Heart left ventricle (tissue), 16 donors: ENCODE measurements at regions not wholly inside any gene's neighbourhood (a gene's known extent, or its start where the extent isn't known, plus 50 kb on each side); places are given as distances from the start of the nearest gene placed in this dataset.

Experiments used
- ATAC-seq, 4 donors: fragments of 200-7000 bp; cut with Tn5 transposase; one replicate each; pipeline ENCODE4 v1.9.1; 2020 to 2022; ENCODE audit warnings: moderate library complexity in 4 of 4, mild to moderate bottlenecking in 3 of 4, moderate number of reproducible peaks in 1 of 4
- DNase-seq, 5 donors: peaks; one replicate each; pipeline ENCODE4 v3.0.0-alpha.2; 2020
- H3K27ac ChIP-seq, 12 donors: fragments of 200-600 bp; sonication (generic) in 4 of 12; one replicate each; pipeline versions ENCODE4 v1.5.0 to v1.8.0; 2016 to 2022; ENCODE audit warnings: mild to moderate bottlenecking in 2 of 12
- H3K27me3 ChIP-seq, 9 donors: fragments of 200-600 bp; sonication (generic) in 2 of 9; one replicate each; pipeline versions ENCODE4 v1.5.1 to v1.8.0; 2016 to 2022; ENCODE audit warnings: mild to moderate bottlenecking in 3 of 9
- H3K36me3 ChIP-seq, 9 donors: fragments of 200-600 bp; sonication (generic) in 2 of 9; one replicate each; pipeline versions ENCODE4 v1.5.0 to v1.8.0; 2018 to 2022; ENCODE audit warnings: mild to moderate bottlenecking in 2 of 9
- H3K4me1 ChIP-seq, 12 donors: fragments of 200-600 bp; sonication (generic) in 4 of 12; one replicate each; pipeline versions ENCODE4 v1.5.0 to v1.8.0; 2016 to 2022; ENCODE audit warnings: mild to moderate bottlenecking in 3 of 12
- H3K4me3 ChIP-seq, 12 donors: fragments of 200-600 bp; sonication (generic) in 4 of 12; one replicate each; pipeline versions ENCODE4 v1.5.0 to v1.8.0; 2017 to 2022; ENCODE audit warnings: mild to moderate bottlenecking in 9 of 12, moderate library complexity in 4 of 12
- H3K9me3 ChIP-seq, 12 donors: fragments of 200-600 bp; sonication (generic) in 4 of 12; one replicate each; pipeline versions ENCODE4 v1.5.0 to v1.8.0; 2016 to 2022; ENCODE audit warnings: mild to moderate bottlenecking in 1 of 12
- POLR2A ChIP-seq, 2 donors: fragments of 450-650 bp; IDR thresholded peaks; one replicate each; pipeline ENCODE4 v1.6.1; 2017; ENCODE audit warnings: antibody characterized with exemption in 2 of 2, mild to moderate bottlenecking in 2 of 2, moderate library complexity in 2 of 2
- WGBS, 4 donors: extraction: QIAGEN DNeasy Blood & Tissue Kit in 2 of 4; methylation state at CpG; one replicate each; pipeline versions ENCODE4 v1.1.5 to v1.1.7; 2013 to 2018; 5-methylcytosine and 5-hydroxymethylcytosine counted together
- intact Hi-C, 10 donors: fragments of 100-400 bp; cut with DNase I; formaldehyde crosslinking; loops; one replicate each; pipeline versions ENCODE4 v1.11.1 to v1.14.2; 2022
- TF ChIP-seq, protein P1 (sequence below), 12 donors: fragments of 200-600 bp; sonication (generic) in 4 of 12; IDR thresholded peaks; one replicate each; pipeline versions ENCODE4 v1.5.0 to v1.8.0; 2018 to 2022; ENCODE audit warnings: antibody characterized with exemption in 12 of 12, mild to moderate bottlenecking in 5 of 12
- donor health status: ischemic (EF 13 %, LVEDD 7.1; RV severe dilation, severe dysfunction).
- donor health status: healthy with polysubstance abuse.
- donor health status: DM: no; HTN: yes; CAD: no.
- donor health status: DM: no; HTN: no; CAD: no.
- donor health status: ischemic (EF 25% LVEDD 6.9; RV normal size, moderate dysfunction).
- donor health status: ischemic (EF 25% LVEDD 5.7; RV mildly dilated, moderate dysfunction).
- donor health status: healthy.
- donor health status: DM: yes; HTN: yes; CAD: no.
- donor health status: ischemic (EF 35%, LVEDD 5.7; RV mildly dilated, moderate dysfunction).
- donor health status: nonischemic (EF 11% LVEDD 7.7; RV severe dilation, severe dysfunction).
- donor health status: DM: yes; HTN: yes; CAD: no.
- donor health status: PGD.
- donor health status: ischemic (EF 29% LVEDD 5.4; RV normal size, mild dysfunction).
- donor health status: nonischemic (EF 23%, LVEDD 6.1; RV moderate dilation, normal function).

DNA sequence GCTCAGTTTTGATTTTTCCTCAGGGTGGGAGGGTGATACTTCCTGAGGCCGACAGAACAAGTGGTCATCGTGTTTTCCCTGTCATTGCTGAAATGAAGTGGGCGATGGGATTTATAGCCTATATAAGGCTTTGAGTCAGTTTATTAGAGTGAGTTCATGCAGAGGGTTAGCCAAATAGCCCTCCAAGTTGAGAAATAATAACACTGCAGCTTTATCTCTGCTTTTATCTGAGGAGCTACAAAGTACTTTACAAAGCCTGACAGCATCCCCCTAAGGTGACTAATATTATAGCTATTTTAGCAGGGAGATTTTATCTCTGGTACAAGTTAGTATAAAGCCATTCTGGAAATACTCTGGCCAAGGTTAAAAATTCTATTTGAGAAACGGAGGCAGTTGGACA is 389.6 kb downstream of the MFSD1 start:
- peaks cover 0 to 12% (median 0%) of the 10 kb centered on the region in 12 donors for H3K4me1 ChIP-seq
- no peaks in the 10 kb centered on the region for H3K36me3 ChIP-seq
- ATAC-seq (no peak), DNase-seq (no peak)
- H3K9me3 ChIP-seq = no peaks in the 10 kb centered on the region
- no peaks in the 10 kb centered on the region for H3K27me3 ChIP-seq
- no peak overlapping the region for H3K4me3 ChIP-seq
- 74 to 82% (median 82%) methylated on average over 4 of the region's 4 CpGs for WGBS, 4 donors
- TF ChIP-seq POLR2A (IDR thresholded peaks at IDR 0.05) = no peak
- TF ChIP-seq, protein P1, sequence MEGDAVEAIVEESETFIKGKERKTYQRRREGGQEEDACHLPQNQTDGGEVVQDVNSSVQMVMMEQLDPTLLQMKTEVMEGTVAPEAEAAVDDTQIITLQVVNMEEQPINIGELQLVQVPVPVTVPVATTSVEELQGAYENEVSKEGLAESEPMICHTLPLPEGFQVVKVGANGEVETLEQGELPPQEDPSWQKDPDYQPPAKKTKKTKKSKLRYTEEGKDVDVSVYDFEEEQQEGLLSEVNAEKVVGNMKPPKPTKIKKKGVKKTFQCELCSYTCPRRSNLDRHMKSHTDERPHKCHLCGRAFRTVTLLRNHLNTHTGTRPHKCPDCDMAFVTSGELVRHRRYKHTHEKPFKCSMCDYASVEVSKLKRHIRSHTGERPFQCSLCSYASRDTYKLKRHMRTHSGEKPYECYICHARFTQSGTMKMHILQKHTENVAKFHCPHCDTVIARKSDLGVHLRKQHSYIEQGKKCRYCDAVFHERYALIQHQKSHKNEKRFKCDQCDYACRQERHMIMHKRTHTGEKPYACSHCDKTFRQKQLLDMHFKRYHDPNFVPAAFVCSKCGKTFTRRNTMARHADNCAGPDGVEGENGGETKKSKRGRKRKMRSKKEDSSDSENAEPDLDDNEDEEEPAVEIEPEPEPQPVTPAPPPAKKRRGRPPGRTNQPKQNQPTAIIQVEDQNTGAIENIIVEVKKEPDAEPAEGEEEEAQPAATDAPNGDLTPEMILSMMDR (IDR thresholded peaks at IDR 0.05) = no peak
- no peak overlapping the region for H3K27ac ChIP-seq
- intact Hi-C loops = no loop called here

DNA sequence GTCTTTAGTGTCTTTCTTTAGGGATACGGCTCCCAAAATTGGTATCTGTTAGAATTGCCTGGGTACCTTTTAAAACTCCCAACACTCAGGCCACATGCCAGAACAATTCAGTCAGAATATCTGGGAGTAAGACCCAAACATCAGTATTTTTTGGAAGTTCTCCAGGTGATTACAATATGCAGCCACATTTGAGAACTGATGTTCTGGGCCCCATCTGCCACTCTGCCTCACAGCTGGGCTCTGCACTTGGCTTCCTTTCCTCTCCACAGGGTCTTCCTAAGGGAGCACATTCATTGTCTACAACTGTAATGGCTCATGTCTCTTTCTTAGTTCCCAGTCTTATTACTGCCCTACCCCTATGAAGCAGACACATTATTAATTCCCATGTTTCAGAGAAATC is 394.5 kb downstream of the MFSD1 start:
- WGBS, 4 donors = 85 to 97% (median 89%) methylated on average over 1 of the region's 1 CpG
- Histone ChIP-seq H3K36me3 (no peaks in the 10 kb centered on the region), H3K27ac (no peak overlapping the region), H3K27me3 (no peaks in the 10 kb centered on the region), H3K4me1 (no peaks in the 10 kb centered on the region), H3K9me3 (peaks cover 0 to 13% (median 1%) of the 10 kb centered on the region in 12 donors), H3K4me3 (no peak overlapping the region)
- no peak for DNase-seq
- no peak for TF ChIP-seq POLR2A (IDR thresholded peaks at IDR 0.05)
- TF ChIP-seq, protein P1 (IDR thresholded peaks at IDR 0.05) = no peak
- intact Hi-C loops = no loop called here
- ATAC-seq = no peak

DNA sequence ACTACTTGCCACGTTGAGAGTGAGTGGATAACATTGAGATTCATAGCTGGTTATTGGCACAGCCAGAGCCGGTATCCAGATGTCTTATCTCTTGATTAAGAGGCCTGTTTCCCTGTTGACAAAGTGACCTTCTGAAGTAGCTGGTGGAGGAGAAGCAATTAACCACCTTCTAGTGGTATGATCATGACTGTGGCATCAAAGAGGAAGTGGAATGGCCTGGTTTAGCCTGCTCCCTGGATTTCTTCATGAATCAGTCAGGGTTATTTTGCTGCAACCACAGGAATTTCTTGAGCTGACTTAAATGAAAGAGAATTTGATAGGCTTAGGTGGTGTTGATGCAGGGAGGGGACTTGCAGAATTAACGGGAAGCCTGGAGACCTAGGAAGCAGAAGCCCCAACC is 398.3 kb downstream of the MFSD1 start:
- intact Hi-C loops = no loop called here
- TF ChIP-seq, protein P1 (IDR thresholded peaks at IDR 0.05) = no peak
- no peak for TF ChIP-seq POLR2A (IDR thresholded peaks at IDR 0.05)
- H3K27ac ChIP-seq = no peak overlapping the region
- no peaks in the 10 kb centered on the region for H3K27me3 ChIP-seq
- DNase-seq = no peak
- H3K4me1 ChIP-seq = no peaks in the 10 kb centered on the region
- ATAC-seq = no peak
- 42 to 64% (median 55%) methylated on average over 3 of the region's 3 CpGs for WGBS, 4 donors
- H3K4me3 ChIP-seq = no peak overlapping the region
- no peaks in the 10 kb centered on the region for H3K36me3 ChIP-seq
- peaks cover 0 to 13% (median 1%) of the 10 kb centered on the region in 12 donors for H3K9me3 ChIP-seq

DNA sequence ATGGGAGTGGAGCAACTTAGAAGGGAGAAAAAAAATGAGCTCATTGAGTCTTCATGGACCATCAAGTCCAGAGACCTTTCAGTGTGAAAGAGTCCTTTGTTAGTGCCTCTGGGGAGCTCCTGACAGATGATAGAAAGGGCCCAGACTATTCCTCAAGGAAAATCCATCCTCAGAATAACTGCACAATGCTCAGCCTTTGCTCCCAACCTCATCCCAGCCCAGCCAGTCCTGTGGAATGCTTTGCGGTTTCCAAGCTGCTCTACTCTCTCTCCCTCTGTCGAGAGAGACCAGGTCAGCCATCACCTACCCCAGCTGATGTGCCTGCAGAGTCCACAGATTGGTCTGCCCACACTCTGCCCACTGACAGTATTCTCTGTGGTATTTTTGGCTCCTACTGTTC is 406.2 kb downstream of the MFSD1 start:
- intact Hi-C loops = no loop called here
- no peak for DNase-seq
- 61 to 69% (median 66%) methylated on average over 2 of the region's 2 CpGs for WGBS, 4 donors
- H3K36me3 ChIP-seq = no peaks in the 10 kb centered on the region
- no peaks in the 10 kb centered on the region for H3K27me3 ChIP-seq
- no peak overlapping the region for H3K27ac ChIP-seq
- no peak overlapping the region for H3K4me3 ChIP-seq
- no peaks in the 10 kb centered on the region for H3K4me1 ChIP-seq
- TF ChIP-seq, protein P1 (IDR thresholded peaks at IDR 0.05) = no peak
- ATAC-seq = no peak
- peaks cover 0 to 4% (median 0%) of the 10 kb centered on the region in 12 donors for H3K9me3 ChIP-seq
